Pons (tissue), 1 donor: ENCODE measurements at regions not wholly inside any gene's neighbourhood (a gene's known extent, or its start where the extent isn't known, plus 50 kb on each side); places are given as distances from the start of the nearest gene placed in this dataset.

Experiments used
- DNase-seq: peaks from one replicate; pipeline ENCODE4 v3.0.0-alpha.2; 2016; ENCODE audit warnings: low spot score

GRCh38 chr7:53965716-53966115, 576.5 kb upstream of the VSTM2A start:
- no peak for DNase-seq

GRCh38 chr7:53983480-53983879, 558.7 kb upstream of the VSTM2A start:
- no peak for DNase-seq

GRCh38 chr7:53984776-53985175, 557.4 kb upstream of the VSTM2A start:
- no peak for DNase-seq

- no peak for DNase-seq
Observed at GRCh38 chr7:53988376-53988775, 553.8 kb upstream of the VSTM2A start.

- DNase-seq: no peak
Observed at GRCh38 chr7:53993224-53993623, 549.0 kb upstream of the VSTM2A start.

- DNase-seq: no peak
Observed at GRCh38 chr7:53996876-53997275, 545.3 kb upstream of the VSTM2A start.

GRCh38 chr7:54014765-54015164, 527.4 kb upstream of the VSTM2A start:
- DNase-seq: no peak

GRCh38 chr7:54015251-54015650, 526.9 kb upstream of the VSTM2A start:
- DNase-seq: no peak

GRCh38 chr7:54037873-54038272, 504.3 kb upstream of the VSTM2A start:
- DNase-seq: no peak

- DNase-seq: no peak
Observed at GRCh38 chr7:54060643-54061042, 481.5 kb upstream of the VSTM2A start.

- DNase-seq: no peak
Observed at GRCh38 chr7:54066643-54067042, 475.5 kb upstream of the VSTM2A start.

- no peak for DNase-seq
Observed at GRCh38 chr7:54069843-54070242, 472.3 kb upstream of the VSTM2A start.

- no peak for DNase-seq
Observed at GRCh38 chr7:54072710-54073109, 469.5 kb upstream of the VSTM2A start.

- no peak for DNase-seq
Observed at GRCh38 chr7:54076616-54077015, 465.6 kb upstream of the VSTM2A start.

- no peak for DNase-seq
Observed at GRCh38 chr7:54080525-54080924, 461.6 kb upstream of the VSTM2A start.

GRCh38 chr7:54080971-54081370, 461.2 kb upstream of the VSTM2A start:
- DNase-seq: no peak

- DNase-seq: no peak
Observed at GRCh38 chr7:54084340-54084739, 457.8 kb upstream of the VSTM2A start.

- no peak for DNase-seq
Observed at GRCh38 chr7:54090652-54091213, 451.4 kb upstream of the VSTM2A start.

- DNase-seq: no peak
Observed at GRCh38 chr7:54091322-54091721, 450.9 kb upstream of the VSTM2A start.

GRCh38 chr7:54097886-54098285, 444.3 kb upstream of the VSTM2A start:
- DNase-seq: no peak

GRCh38 chr7:54109501-54109900, 432.7 kb upstream of the VSTM2A start:
- DNase-seq: no peak

- no peak for DNase-seq
Observed at GRCh38 chr7:54111814-54112511, 430.2 kb upstream of the VSTM2A start.

GRCh38 chr7:54112567-54112966, 429.6 kb upstream of the VSTM2A start:
- DNase-seq: no peak
